HG02759 (cell line): ENCODE measurements at regions not wholly inside any gene's neighbourhood (a gene's known extent, or its start where the extent isn't known, plus 50 kb on each side); places are given as distances from the start of the nearest gene placed in this dataset.

Experiments used
- ATAC-seq: cut with Tn5 transposase; IDR thresholded peaks from one replicate; pipeline ENCODE4 v1.9.1; 2021; ENCODE audit warnings: mild to moderate bottlenecking, moderate library complexity; ENCODE audit not compliant: unreplicated experiment

GRCh38 chr21:41633627-41634026 is 125.7 kb upstream of the TMPRSS2 start:
- no peak for ATAC-seq

DNA sequence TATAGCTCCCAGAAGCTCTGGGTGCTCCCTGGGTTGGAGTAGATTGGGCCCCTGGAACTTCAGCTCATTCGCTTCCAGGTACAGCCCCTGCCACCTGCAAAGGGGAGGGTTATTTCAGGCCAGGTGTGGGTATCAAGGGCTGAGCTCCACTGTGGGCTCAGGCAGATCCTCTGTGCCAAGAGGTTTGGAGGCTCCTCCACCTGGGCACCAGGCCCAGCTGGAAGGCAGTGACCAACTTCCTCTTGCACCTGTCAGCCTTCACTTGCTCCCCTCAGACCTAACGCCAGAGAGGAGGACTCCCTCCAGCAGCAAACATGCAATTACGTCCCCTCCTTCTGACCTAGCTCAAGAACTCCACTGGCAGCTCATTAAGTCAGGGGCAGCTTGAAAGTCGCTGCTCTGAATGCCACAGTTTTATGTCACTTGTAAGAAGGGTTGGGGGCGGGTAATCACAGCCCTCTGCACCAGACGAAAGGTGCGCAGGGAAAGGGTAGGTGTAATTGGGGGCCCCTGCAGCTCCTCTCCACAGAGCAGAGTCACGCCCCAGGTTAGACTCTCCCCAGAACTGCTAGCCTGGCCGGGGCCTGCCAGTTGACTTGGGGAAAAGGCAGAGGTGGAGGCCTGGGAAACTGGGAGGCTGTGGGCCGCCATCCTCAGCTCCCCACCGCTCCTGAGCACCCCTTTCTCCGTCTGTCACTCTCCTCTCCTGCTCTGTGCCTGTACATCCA is 125.0 kb upstream of the TMPRSS2 start:
- no peak for ATAC-seq

DNA sequence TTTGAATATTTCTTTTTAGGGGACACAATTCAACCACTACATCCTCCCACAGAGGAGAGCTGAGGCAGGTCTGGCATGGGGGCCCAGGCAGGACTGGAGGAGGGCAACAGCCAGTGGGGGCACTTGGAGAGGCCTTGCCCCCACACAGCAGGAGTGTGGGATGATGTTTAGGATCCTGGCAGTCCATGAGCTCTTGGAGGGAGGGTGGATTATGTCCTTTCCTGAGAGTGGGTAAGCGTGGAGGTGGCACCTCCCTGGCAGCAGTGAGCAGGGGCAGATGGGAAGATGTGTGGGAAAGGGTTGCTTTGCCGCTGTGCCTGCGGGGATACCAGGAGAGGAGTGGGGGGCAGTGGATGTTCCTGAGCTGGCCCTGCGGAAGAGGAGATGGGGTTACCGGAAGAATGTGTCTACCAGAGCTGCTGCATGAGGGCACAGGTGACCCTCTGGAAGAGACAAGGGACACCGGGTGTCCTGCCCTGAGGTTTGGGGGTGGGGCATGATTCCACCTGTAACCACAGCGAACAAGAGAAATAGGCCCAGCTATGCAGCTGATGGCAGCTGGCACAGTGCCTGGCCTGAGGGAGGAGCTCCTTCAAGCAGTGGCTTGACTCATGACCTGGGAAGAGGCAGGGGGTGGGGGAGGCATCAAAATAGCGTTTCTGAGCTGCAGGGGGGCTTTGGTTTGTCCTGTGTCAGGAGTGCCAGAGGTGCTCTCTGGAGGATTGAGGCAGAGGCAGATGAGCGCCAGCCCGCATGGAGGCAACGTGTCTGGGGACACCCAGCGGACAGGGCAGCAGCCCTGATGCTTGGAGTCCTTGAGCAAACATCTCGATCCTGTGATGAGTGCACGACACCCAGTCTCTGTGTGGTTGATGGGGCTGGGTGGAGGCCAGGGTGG is 123.9 kb upstream of the TMPRSS2 start:
- no peak for ATAC-seq

DNA sequence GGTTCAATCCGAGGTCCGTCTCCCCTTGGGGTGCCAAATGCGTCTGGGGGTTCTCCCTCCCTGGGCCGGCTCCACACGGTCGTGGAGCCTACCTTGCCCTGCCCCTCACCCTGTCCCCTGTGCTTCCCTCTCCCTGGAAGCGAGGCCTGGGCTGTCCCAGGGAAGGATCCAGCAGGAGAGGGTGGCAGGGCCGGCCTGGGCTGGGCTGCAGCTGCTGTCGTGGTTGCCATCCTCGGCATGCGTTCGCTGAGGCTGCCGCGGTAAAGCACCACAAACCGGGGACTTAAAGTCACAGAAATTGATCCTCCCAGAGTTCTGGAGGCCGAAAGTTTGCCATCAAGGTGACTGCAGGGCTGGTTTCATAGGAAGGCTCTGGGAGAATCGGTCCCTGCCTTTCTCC is 123.0 kb upstream of the TMPRSS2 start:
- ATAC-seq, result no peak

- ATAC-seq, result no peak
Measured at GRCh38 chr21:41630249-41630648, 122.3 kb upstream of the TMPRSS2 start.

GRCh38 chr21:41628256-41628655 is 120.3 kb upstream of the TMPRSS2 start:
- ATAC-seq, result no peak

- no peak for ATAC-seq
Measured at GRCh38 chr21:41627428-41627827, 119.5 kb upstream of the TMPRSS2 start.

DNA sequence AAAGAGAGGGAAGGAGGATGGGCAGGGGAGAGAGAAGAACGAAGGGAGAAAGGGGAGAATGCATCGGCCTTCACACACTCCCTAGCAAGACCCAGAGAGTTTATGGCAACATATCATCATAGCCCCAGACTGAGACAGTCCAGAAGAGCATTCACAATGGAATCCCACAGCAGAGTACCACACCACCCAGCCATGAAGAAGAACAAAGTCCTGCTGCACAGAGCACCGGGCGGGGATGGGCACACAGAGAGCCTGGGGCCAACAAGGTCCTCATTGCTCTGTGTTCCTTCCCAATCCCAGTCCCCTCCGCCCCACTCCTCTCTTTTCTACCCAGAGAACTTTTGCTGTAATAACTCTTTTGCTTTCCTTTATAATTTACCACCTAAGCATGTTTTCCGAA is 118.1 kb upstream of the TMPRSS2 start:
- no peak for ATAC-seq

DNA sequence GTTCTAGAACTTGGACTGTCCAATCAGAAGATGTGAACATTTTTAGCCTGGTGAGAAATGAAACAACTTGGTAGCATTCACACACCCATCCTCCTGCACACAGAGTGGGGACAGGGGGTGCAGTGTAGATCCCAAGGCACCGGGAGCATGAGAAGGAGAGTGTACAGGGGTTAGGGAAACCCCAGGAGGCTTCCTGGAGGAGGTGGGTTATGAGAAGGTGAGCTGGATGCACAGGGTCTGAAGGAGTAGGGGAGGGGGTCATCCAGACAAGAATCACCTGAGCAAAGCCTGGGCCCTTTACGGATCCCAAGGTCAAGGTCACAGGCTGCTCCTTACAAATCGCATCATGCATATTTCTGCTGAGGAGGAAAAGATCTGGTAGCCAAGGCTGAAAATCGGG is 117.5 kb upstream of the TMPRSS2 start:
- ATAC-seq, result no peak

GRCh38 chr21:41624674-41625310 is 116.8 kb upstream of the TMPRSS2 start:
- ATAC-seq, result no peak

DNA sequence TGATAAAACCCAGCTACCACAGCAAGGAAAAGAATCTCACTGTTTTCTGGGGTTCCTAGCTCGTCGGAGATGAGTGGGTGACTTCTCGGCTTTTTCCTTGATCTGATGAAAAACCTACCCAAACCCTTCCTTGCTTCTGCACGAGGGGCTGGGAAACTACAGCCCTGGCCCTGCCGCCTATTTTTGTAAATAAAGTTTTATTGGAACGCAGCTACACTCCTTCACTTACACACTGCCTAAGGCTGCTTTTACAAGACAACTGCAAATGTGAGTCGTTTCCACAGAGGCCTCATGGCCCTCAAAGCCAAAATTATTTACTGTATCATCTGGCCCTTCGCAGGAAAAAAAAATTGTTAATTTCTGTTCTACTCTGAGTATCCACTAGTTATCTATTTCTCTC is 116.0 kb upstream of the TMPRSS2 start:
- no peak for ATAC-seq

DNA sequence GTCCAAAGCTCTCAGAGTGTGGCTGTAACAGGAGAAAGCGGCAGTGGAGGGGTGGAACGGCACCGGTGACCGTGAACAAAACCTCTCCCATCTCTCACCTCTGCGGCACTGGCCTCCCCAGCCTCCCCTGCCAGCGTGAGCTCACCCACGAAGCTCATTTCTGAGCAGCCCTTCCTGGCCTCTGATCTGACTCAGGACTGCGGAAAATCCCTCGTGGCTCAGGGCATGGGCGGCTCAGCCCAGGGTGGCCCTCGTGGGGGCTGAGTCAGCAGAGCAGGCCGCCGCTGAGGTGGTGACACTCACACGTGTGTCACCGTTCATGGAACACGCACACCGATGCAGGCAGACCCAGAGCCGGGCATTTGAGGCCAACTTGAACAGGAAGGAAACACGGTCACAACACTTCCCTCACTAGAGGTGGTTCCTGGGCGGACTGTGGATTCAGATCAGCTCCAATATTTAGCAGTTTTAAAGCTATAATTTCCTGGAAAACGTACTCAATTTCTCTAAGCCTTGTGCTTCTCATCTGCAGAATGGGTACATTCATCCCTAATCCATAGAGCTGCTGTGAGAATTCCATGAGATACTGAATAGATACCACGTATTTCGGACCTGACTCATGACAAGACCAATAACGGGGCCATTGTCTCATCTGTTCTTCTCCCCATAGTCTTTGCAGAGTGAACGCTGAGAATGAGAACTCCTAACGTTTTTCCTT is 115.0 kb upstream of the TMPRSS2 start:
- no peak for ATAC-seq

- ATAC-seq, result no peak
Measured at GRCh38 chr21:41622201-41622600, 114.2 kb upstream of the TMPRSS2 start.

DNA sequence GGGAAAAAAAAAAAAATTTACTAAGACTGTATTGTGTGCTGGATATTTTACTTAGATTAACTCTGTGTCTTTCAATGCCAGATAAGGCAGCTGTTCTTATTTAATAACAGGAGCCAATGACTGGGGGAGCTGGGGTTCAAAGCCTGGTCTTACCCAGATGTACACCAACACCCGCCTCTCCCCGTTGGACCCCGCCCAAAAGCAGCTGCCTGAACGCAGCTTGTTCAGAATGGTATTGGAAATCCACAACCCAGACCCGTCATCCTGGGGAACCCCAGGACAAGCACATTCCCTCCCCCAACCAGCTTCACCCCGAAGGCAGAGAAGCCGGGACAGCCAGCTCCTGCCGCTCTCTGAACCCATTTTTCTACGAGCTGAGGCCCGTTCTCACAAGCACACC is 113.6 kb upstream of the TMPRSS2 start:
- no peak for ATAC-seq

DNA sequence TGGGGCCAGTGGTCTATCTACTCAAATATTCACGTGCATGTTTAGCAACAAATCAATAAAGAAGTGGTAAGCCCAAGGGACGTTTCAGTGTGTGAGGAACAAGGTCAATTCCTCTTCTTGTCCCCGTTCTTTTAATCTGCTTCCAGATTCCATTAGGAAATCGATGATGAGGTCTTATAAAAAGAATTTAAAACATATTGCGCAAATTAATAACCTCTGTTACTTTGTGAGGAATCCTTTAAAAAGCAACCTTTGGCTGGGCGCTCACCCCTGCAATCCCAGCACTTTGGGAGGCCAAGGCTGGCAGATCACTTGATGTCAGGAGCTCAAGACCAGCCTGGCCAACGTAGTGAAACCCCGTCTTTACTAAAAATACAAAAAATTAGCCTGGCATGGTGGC is 113.0 kb upstream of the TMPRSS2 start:
- no peak for ATAC-seq

DNA sequence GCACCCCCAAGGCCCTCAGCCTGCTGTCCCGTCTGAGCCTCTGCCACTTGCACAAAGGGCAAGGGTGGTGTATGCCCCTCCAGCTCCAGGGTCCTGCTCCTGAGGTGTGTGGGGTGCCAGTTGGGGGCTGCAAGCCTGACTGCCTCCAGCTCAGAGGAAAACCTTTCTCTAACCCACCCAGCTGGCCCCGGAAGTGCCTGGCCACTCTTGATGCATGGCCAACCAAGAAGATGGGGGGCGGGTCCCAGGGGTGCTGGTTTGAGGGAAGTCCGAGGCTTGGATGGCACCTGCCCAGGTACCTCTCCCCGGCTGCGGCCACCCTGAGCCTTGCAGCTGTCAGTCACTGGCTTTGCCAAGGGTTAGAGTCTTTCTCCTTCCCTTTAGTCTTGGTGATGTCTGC is 112.6 kb upstream of the TMPRSS2 start:
- no peak for ATAC-seq

GRCh38 chr21:41616031-41616591 is 108.2 kb upstream of the TMPRSS2 start:
- no peak for ATAC-seq

- no peak for ATAC-seq
Measured at GRCh38 chr21:41615613-41616012, 107.7 kb upstream of the TMPRSS2 start.

DNA sequence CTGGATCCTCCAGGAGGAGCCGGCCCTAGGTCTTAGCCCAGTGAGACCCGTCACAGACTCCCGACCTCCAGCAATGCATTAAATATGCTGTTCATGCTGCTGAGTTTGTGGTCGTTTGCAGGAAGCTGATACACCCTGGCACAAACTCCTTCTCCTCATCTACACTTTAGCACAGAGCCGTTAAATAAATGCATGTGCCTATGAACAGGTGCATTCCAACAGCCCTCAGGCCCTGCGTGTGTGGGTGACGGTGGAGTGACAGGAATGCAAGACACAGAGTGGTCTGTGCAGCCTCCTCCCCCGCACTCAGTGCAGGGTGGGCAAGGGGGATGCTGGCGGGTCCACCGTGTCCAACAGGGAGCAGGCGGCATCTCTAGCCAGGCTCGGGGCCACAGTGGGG is 106.6 kb upstream of the TMPRSS2 start:
- ATAC-seq, result no peak

DNA sequence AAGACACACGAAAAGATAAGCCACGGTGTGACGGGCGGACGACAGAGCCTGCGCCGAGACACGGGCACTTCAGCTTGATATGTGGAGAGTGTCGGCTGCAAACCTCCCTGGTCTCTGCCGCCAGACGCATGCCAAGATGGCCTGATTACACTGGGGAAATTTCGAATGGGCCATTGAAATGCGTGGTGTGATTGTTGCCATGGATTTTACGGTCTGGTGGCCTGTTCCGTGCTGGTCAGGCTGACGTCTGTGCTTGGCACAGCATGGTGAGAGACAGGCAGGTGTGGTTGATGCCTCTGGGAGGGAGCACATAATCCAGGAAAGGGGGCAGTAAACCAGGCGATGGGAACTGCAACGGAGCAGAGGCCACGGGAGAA is 105.6 kb upstream of the TMPRSS2 start:
- ATAC-seq, result no peak
